B cell (primary cell): ENCODE measurements at regions not wholly inside any gene's neighbourhood (a gene's known extent, or its start where the extent isn't known, plus 50 kb on each side); places are given as distances from the start of the nearest gene placed in this dataset.
"Not testable (repeated sequence)": the region's sequence is repeated elsewhere in the genome, so short reads cannot be mapped to it uniquely, and the experiment has no call there.

Experiments
- EZH2 ChIP-seq: IDR thresholded peaks from 2 replicates; pipeline ENCODE4 v1.6.1; 2012; ENCODE audit warnings: borderline replicate concordance, low read depth, mild to moderate bottlenecking, moderate library complexity, low read length; ENCODE audit not compliant: insufficient read depth, poor library complexity, severe bottlenecking
- TF ChIP-seq, protein P1 (sequence below): fragments of 200-600 bp; IDR thresholded peaks from one replicate; pipeline ENCODE4 v1.8.0; 2022; ENCODE audit warnings: antibody characterized with exemption, mild to moderate bottlenecking

DNA sequence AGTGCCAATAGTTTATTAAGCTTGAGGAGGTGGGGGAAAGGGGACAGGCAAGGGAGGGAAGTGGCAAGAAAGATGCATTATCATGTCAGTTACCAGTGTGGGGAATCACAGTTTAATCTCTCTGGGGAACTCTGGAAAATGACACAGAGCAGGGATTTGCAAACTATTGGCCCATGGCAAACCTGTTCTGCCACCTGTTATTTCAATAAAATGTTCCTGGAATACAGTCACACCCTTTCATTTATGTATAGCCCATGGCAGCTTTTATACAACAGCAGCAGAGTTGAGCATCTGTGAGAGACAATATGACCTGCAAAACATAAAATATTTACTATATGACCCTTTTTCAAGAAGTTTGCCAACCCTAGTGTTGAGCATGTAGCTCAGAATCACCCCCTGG, 140.5 kb downstream of the NPIPA7 start:
- TF ChIP-seq, protein P1, sequence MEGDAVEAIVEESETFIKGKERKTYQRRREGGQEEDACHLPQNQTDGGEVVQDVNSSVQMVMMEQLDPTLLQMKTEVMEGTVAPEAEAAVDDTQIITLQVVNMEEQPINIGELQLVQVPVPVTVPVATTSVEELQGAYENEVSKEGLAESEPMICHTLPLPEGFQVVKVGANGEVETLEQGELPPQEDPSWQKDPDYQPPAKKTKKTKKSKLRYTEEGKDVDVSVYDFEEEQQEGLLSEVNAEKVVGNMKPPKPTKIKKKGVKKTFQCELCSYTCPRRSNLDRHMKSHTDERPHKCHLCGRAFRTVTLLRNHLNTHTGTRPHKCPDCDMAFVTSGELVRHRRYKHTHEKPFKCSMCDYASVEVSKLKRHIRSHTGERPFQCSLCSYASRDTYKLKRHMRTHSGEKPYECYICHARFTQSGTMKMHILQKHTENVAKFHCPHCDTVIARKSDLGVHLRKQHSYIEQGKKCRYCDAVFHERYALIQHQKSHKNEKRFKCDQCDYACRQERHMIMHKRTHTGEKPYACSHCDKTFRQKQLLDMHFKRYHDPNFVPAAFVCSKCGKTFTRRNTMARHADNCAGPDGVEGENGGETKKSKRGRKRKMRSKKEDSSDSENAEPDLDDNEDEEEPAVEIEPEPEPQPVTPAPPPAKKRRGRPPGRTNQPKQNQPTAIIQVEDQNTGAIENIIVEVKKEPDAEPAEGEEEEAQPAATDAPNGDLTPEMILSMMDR, result not testable (repeated sequence)
- TF ChIP-seq EZH2, result not testable (repeated sequence)
